ENCODE measurements at regions not wholly inside any gene's neighbourhood (a gene's known extent, or its start where the extent isn't known, plus 50 kb on each side); places are given as distances from the start of the nearest gene placed in this dataset.

DNA sequence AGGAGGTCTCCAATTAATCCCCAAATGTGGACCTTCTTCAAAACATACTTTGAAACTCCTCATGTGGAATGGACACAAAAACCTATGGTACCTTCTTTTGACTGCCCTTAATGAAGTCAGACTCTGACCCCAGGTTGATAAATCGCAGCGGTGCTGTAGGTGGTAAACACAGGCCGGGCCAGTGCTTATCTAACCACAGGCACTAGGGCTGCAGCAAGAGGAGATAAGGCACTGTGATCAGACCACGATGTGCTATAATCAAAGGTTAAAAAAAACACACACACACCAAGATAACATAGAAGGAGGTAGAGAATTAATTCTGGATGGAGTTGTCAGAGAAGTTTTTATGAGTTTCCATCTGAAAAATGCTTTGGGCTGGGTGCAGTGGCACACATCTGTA is 52.3 kb upstream of the SIPA1L2 start:
- DNase-seq, result no peak

- DNase-seq, result no peak
These were observed 54.6 kb upstream of the SIPA1L2 start for GRCh38 chr1:232684371-232685105.

GRCh38 chr1:232686346-232686745 is 56.4 kb upstream of the SIPA1L2 start:
- no peak for DNase-seq

- DNase-seq, result no peak
These were observed 57.4 kb upstream of the SIPA1L2 start for GRCh38 chr1:232687304-232687703.

- no peak for DNase-seq
These were observed 57.8 kb upstream of the SIPA1L2 start for GRCh38 chr1:232687728-232688127.

GRCh38 chr1:232688398-232688797 is 58.5 kb upstream of the SIPA1L2 start:
- no peak for DNase-seq

DNA sequence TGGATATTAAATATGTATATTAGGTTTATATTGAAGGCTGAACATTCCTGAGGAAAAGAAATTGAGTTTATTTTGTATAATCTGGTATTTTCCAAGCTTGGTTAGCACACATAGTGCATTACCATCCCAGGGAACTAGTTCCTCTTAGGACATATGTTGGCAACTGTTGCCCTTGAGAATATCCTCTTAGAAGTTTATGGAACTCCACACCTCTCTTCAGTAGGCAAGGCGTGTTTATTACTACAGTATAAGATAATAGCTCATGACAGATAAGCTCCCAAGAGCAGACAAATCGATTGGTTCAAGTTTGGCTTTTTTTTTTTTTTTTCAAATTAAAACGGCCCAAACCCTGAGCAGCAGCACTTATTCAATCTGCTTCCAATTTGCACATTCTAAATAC is 59.8 kb upstream of the SIPA1L2 start:
- DNase-seq, result no peak

- no peak for DNase-seq
These were observed 60.5 kb upstream of the SIPA1L2 start for GRCh38 chr1:232690285-232690935.

DNA sequence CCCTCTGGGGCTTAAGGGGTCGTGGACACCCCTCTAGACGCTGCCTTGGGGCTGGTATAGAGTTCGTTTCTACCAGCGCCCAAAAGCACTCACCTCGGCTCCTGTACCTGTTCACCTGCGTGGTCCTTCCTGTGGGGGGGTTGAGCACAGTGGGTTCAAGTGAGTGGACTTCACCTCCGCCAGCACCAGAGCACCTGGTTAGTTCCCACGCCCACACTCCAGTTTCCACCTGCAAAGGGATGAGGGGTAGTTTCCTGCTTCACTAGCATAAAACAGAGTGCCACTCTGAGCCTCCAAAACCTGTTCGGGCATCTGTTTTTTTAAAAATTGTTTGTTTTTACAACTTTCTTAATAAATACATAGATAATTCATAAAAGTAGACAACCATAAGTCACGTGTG is 64.5 kb upstream of the SIPA1L2 start:
- no peak for DNase-seq

DNA sequence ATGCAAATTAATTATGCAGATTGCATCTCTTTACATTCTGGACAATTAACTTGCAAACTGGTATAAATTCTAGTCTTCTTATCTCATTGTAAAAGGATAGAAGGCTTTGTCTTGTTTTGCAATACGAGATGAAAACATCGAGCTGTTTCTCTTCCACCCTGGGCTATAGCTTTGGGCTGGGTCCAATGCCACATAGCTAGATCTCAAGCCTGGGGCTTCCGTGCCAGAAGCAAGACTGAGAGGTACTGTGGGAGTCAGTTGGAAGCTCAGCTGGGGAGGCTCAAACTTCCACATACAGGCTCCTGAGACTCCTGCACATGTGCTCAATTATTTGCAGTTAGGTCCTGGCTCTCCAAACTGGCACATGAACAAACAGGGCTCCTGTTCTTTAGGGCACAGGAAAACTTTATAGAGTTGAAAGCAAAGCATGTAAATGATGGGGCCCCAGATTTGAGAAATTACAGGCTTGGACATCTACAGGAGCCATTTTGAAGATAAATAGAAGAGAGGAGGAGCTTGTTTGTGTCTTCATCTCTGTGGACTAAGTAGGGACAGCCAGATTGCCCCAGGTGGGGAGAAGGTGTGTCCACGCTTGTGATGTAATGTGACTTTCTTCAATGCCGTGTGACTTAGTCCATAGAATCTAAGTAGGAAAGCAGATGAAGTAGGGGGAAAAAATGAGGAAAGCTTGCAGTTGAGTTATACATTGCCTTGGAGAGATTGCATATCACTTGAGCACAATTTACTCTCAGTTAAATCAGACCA is 65.9 kb upstream of the SIPA1L2 start:
- DNase-seq, result no peak

GRCh38 chr1:232696466-232696865 is 66.5 kb upstream of the SIPA1L2 start:
- no peak for DNase-seq

GRCh38 chr1:232697187-232697822 is 67.4 kb upstream of the SIPA1L2 start:
- DNase-seq, result no peak

DNA sequence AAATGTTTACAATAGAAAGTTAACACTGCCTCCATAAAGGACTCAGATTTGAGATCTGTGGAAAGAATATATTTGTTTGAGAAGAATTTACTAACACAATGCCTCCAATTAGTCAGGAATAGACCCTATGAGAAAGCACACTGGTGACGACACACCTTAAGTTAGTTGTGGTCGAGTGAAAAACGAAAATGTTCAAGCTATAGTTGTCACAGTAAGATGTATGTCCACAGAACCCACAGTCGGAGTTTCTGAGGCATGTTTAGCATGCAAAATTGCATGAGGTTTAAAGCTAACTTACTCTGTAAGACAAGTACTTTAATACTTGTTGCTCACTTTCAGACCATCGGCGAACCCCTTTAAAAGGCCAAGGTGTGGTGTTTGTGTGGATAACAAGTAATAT is 69.9 kb upstream of the SIPA1L2 start:
- no peak for DNase-seq

- no peak for DNase-seq
These were observed 73.0 kb upstream of the SIPA1L2 start for GRCh38 chr1:232702911-232703310.

DNA sequence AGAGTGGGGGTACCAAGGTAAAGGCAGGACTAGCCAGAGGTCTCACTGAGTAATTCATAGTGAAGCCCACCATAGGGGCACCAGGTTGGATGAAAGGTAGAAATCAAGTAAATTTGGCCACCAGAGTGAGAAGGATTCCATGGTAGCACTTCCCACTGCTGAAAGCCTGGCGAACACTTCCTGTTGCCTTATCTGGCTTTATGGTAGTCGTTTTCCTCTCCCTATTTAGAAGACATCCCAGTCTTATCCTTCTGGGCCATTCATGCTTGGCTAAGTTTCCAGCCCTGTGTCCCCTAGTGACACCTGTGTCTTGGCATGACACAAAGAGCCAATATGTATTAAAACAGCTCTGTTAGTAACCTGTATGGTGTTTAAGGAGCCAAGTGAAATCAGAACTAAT is 74.3 kb upstream of the SIPA1L2 start:
- no peak for DNase-seq

GRCh38 chr1:232704694-232705680 is 75.1 kb upstream of the SIPA1L2 start:
- DNase-seq, result peak; percentile 34

DNA sequence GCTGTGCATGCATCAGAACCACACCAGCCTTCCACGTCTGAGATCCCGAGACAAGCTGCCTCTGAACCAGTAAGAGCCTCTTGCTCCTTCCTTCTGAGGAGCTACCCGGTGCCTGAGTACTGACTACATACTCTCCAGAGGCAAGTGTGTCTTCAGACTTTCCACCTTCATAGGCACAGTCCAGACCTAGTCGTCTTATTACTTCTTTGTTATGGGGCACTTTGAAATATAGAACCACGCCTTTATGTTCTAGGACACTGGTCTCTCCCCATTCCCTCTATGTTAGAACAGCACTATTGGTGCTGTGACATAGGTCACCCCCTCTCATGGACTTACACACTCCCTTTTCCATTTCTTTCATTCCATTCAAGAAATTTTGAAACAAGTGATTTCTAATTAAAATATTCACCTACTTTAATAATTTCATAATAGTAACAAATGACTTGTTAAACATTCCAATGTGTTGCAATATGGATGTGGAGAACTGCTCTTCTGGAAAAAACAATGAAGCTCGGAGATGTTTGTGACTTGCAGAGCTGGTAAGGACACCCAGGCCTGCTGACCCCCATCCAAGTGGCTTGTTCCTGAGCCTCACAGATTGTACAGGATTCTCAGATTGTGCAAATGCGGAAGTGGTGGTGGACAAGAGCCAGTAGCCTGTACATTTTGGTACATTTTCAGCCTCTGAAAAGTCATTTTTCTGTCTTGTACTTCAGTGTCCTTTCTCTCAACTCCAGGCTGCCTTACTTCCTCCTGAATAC is 76.1 kb upstream of the SIPA1L2 start:
- DNase-seq, result no peak

- no peak for DNase-seq
These were observed 77.2 kb upstream of the SIPA1L2 start for GRCh38 chr1:232707142-232707541.

GRCh38 chr1:232709386-232709785 is 79.5 kb upstream of the SIPA1L2 start:
- DNase-seq, result no peak

- no peak for DNase-seq
These were observed 82.1 kb upstream of the SIPA1L2 start for GRCh38 chr1:232711996-232712395.

DNA sequence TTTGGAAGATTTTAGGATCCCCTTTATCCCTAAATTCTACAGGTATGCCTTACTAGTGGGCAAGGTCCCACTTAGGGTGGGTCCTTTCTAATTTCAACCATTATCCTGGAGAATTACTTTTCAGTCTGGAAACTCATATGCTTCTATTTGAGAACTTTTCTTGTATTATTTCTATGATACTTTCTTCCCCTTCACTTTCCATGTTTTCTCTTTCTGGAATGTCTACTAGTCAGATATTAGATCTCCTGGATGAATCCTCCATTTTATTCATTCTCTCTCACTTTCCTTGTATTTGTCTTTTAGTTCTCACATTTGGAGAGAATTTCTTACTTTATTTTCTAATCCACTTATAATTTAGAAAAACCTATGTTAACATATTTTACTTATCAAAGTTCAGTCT is 83.9 kb upstream of the SIPA1L2 start:
- DNase-seq, result no peak

Data from T1000 (cell line).